Prostate gland (tissue), 2 donors: ENCODE measurements at regions not wholly inside any gene's neighbourhood (a gene's known extent, or its start where the extent isn't known, plus 50 kb on each side); places are given as distances from the start of the nearest gene placed in this dataset.
"Not testable (repeated sequence)": the region's sequence is repeated elsewhere in the genome, so short reads cannot be mapped to it uniquely, and the experiment has no call there.

Source experiments
- DNase-seq: peaks from one replicate; pipeline ENCODE4 v3.0.0-alpha.2; 2019; ENCODE audit warnings: low spot score
- H3K27ac ChIP-seq, 2 donors: fragments of 200-600 bp; sonication (generic); 2 replicates each; pipeline ENCODE4 v1.5.1; 2017 to 2019
- H3K27me3 ChIP-seq: fragments of 200-600 bp; sonication (generic); replicated peaks from 2 replicates; pipeline ENCODE4 v1.5.1; 2019; ENCODE audit not compliant: insufficient read depth
- H3K36me3 ChIP-seq, 2 donors: fragments of 200-600 bp; sonication (generic); 1 replicate in 1 of 2; 2 replicates in 1 of 2; pipeline versions ENCODE4 v1.5.1 to v1.8.1; 2017 to 2019
- H3K4me1 ChIP-seq: fragments of 200-600 bp; sonication (generic); replicated peaks from 2 replicates; pipeline ENCODE4 v1.5.1; 2019
- H3K4me3 ChIP-seq, 2 donors: fragments of 200-600 bp; sonication (generic); 2 replicates each; pipeline ENCODE4 v1.5.1; 2017 to 2019
- H3K9me3 ChIP-seq: fragments of 200-600 bp; sonication (generic); 2 replicates; pipeline ENCODE4 v1.5.1; 2017
- CTCF ChIP-seq, 4 experiments: fragments of 200-600 bp in 2 of 4; fragments of 450-650 bp in 2 of 4; sonication (generic) in 2 of 4; IDR thresholded peaks; 1 replicate in 3 of 4; 2 replicates in 1 of 4; pipeline ENCODE4 v1.5.1; 2016 to 2019; ENCODE audit warnings: antibody characterized with exemption in 4 of 4, mild to moderate bottlenecking in 2 of 4, moderate library complexity in 2 of 4
- POLR2A ChIP-seq: fragments of 450-650 bp; IDR thresholded peaks from one replicate; pipeline ENCODE4 v1.6.1; 2016; ENCODE audit warnings: antibody characterized with exemption, mild to moderate bottlenecking
- POLR2AphosphoS5 ChIP-seq: sonication (generic); formaldehyde crosslinking; IDR thresholded peaks from one replicate; pipeline ENCODE4 v1.6.1; 2017; ENCODE audit warnings: antibody characterized with exemption
- WGBS: methylation state at CpG from one replicate; pipeline ENCODE4 v1.1.5; 2018; 5-methylcytosine and 5-hydroxymethylcytosine counted together
- intact Hi-C: fragments of 100-400 bp; cut with DNase I; formaldehyde crosslinking; loops from one replicate; pipeline ENCODE4 v1.14.2; 2022

- TF ChIP-seq POLR2AphosphoS5 (no peak), CTCF (IDR thresholded peaks at IDR 0.05) (no peak), POLR2A (no peak)
- no peaks in the 10 kb centered on the region for H3K36me3 ChIP-seq
Observed at GRCh38 chr20:47897461-47897860, 112.2 kb upstream of the SULF2 start.

DNA sequence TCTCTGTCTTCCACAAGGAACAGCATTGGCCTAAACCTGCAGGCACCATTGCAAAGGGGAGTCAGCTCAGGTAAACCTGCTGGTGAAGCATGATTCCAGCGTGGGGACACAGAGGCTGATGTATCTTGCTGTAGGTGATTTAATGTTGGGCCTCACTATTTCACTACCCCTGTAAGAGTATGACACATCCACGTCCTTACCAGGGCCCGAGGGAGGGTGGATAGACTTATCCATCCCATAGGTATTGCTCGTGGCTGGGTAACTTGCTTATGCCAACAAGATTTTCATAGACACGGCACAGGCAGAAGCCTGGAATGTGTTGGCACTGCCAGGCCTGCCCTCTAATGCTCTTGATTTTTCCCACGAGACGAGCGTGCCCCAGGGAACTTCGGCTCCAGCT, 107.4 kb upstream of the SULF2 start:
- H3K27ac ChIP-seq, DNase-seq, H3K27me3 ChIP-seq, H3K4me1 ChIP-seq, H3K4me3 ChIP-seq, H3K36me3 ChIP-seq, intact Hi-C loops, H3K9me3 ChIP-seq: not testable (repeated sequence)
- WGBS, result 33% methylated on average over 3 of the region's 9 CpGs

More at GRCh38 chr20:47897461-47897860, 112.2 kb upstream of the SULF2 start:
- no peak overlapping the region for H3K27ac ChIP-seq
- no peaks in the 10 kb centered on the region for H3K9me3 ChIP-seq
- no peak overlapping the region for H3K4me3 ChIP-seq
- intact Hi-C loops, result no loop called here
- H3K4me1 ChIP-seq, result no peaks in the 10 kb centered on the region
- WGBS, result 90% methylated on average over 11 of the region's 11 CpGs
- H3K27me3 ChIP-seq, result no peaks in the 10 kb centered on the region
- no peak for DNase-seq

- H3K4me3 ChIP-seq, H3K9me3 ChIP-seq, intact Hi-C loops, H3K36me3 ChIP-seq, H3K4me1 ChIP-seq, H3K27ac ChIP-seq, H3K27me3 ChIP-seq, DNase-seq: not testable (repeated sequence)
- 82% methylated on average over 5 of the region's 5 CpGs for WGBS
Observed at GRCh38 chr20:47890708-47891107, 105.4 kb upstream of the SULF2 start.

DNA sequence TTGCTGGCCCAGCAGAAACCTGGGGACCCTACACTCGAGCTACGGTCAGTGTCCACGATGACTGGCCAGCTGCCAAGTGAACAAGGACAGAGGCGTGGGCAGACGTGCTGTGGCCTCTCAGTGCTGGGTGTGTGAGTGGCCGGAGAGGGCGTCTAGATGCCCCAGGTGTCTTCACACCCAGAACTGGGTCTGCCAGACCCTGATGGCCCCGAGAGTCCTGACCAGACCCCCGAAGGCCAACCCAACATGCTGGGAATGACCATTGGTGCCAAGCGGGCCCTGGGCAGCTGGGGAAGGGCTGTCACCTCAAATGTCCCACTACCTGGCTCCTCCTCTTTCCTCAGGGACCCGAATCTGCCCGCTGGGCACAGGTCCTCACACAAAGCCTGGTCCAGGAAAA, 104.5 kb upstream of the SULF2 start:
- H3K9me3 ChIP-seq, intact Hi-C loops, H3K27me3 ChIP-seq, DNase-seq, H3K27ac ChIP-seq, H3K36me3 ChIP-seq, H3K4me3 ChIP-seq, H3K4me1 ChIP-seq: not testable (repeated sequence)
- 83% methylated on average over 12 of the region's 12 CpGs for WGBS

GRCh38 chr20:47888351-47888750, 103.1 kb upstream of the SULF2 start:
- intact Hi-C loops, result no loop called here
- H3K9me3 ChIP-seq, result no peaks in the 10 kb centered on the region
- no peaks in the 10 kb centered on the region for H3K27me3 ChIP-seq
- no peak for TF ChIP-seq CTCF (IDR thresholded peaks at IDR 0.05)
- TF ChIP-seq POLR2AphosphoS5, result no peak
- no peak for TF ChIP-seq POLR2A
- H3K4me3 ChIP-seq, result no peak overlapping the region
- no peak overlapping the region for H3K27ac ChIP-seq
- no peaks in the 10 kb centered on the region for H3K4me1 ChIP-seq
- no peaks in the 10 kb centered on the region for H3K36me3 ChIP-seq
- DNase-seq, result no peak
- WGBS, result 88% methylated on average over 14 of the region's 14 CpGs

GRCh38 chr20:47887477-47888080, 102.3 kb upstream of the SULF2 start:
- Histone ChIP-seq H3K36me3 (no peaks in the 10 kb centered on the region), H3K4me3 (no peak overlapping the region), H3K27me3 (no peaks in the 10 kb centered on the region), H3K9me3 (no peaks in the 10 kb centered on the region), H3K27ac (no peak overlapping the region), H3K4me1 (no peaks in the 10 kb centered on the region)
- no peak for DNase-seq
- TF ChIP-seq CTCF (IDR thresholded peaks at IDR 0.05), result no peak
- no peak for TF ChIP-seq POLR2A
- TF ChIP-seq POLR2AphosphoS5, result no peak
- 89% methylated on average over 10 of the region's 10 CpGs for WGBS
- intact Hi-C loops, result no loop called here
